A549 (cell line): ENCODE measurements at regions not wholly inside any gene's neighbourhood (a gene's known extent, or its start where the extent isn't known, plus 50 kb on each side); places are given as distances from the start of the nearest gene placed in this dataset.

ENCODE experiments used
- CHD4 ChIP-seq: fragments of 200-600 bp; sonication (generic); IDR thresholded peaks from 2 replicates; pipeline ENCODE4 v1.6.1; 2016; ENCODE audit warnings: antibody characterized with exemption, mild to moderate bottlenecking, borderline replicate concordance
- RAD21 ChIP-seq, 2 experiments: fragments of >200 bp in 1 of 2; sonication (Bioruptor Twin) in 1 of 2; formaldehyde crosslinking in 1 of 2; IDR thresholded peaks in 1 of 2; conservative IDR thresholded peaks in 1 of 2; 2 replicates in 1 of 2; 3 replicates in 1 of 2; pipeline ENCODE4 v1.6.1; 2012 to 2018; ENCODE audit warnings: inconsistent platforms in 1 of 2
- SREBF2 ChIP-seq: fragments of 450-650 bp; IDR thresholded peaks from 2 replicates; pipeline ENCODE4 v1.6.1; 2014; ENCODE audit warnings: mild to moderate bottlenecking, moderate library complexity
- TF ChIP-seq, protein P1 (sequence below): fragments of >200 bp; sonication (Bioruptor Twin); formaldehyde crosslinking; IDR thresholded peaks from 3 replicates; pipeline ENCODE4 v1.5.1; 2016

DNA sequence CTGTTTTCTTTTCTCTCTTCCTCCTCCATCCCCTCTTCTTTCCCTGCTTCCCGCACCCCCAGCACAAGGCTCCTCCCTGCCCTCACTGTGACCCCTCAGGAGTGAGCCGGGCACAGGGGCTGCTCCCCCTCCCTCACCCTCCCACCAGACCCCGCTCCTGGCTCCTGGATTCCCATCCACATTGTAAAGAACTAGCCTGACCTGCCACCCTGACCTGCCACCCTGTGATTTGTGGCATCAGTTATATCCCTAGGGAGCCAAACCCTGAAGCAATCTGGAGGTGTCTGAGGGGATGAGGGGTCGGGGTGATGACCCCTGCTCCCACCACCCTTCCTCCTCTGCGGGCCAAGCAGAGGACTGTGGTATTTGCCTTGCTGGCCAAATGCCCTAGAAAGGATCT lies 98.0 kb upstream of the LHX1 start:
- no peak for TF ChIP-seq CHD4
- TF ChIP-seq, protein P1, sequence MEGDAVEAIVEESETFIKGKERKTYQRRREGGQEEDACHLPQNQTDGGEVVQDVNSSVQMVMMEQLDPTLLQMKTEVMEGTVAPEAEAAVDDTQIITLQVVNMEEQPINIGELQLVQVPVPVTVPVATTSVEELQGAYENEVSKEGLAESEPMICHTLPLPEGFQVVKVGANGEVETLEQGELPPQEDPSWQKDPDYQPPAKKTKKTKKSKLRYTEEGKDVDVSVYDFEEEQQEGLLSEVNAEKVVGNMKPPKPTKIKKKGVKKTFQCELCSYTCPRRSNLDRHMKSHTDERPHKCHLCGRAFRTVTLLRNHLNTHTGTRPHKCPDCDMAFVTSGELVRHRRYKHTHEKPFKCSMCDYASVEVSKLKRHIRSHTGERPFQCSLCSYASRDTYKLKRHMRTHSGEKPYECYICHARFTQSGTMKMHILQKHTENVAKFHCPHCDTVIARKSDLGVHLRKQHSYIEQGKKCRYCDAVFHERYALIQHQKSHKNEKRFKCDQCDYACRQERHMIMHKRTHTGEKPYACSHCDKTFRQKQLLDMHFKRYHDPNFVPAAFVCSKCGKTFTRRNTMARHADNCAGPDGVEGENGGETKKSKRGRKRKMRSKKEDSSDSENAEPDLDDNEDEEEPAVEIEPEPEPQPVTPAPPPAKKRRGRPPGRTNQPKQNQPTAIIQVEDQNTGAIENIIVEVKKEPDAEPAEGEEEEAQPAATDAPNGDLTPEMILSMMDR = no peak
- TF ChIP-seq RAD21 (conservative IDR thresholded peaks at IDR 0.05 in 1 of 2, IDR thresholded peaks at IDR 0.05 in 1 of 2) = no peak
- TF ChIP-seq SREBF2 = no peak
